ENCODE measurements at regions not wholly inside any gene's neighbourhood (a gene's known extent, or its start where the extent isn't known, plus 50 kb on each side); places are given as distances from the start of the nearest gene placed in this dataset.

- no peaks in the 10 kb centered on the region for H3K27me3 ChIP-seq (replicated peaks; ENCODE audit: control insufficient read depth, insufficient read depth, low read length)
- no peaks in the 10 kb centered on the region for H3K36me3 ChIP-seq (ENCODE audit: control insufficient read depth, insufficient read depth, low read length)
- no peak overlapping the region for H3K4me3 ChIP-seq (replicated peaks; ENCODE audit: low read depth, low read length)
- no peak for DNase-seq (ENCODE audit: extremely low read depth, insufficient read length)
- no peak for TF ChIP-seq CTCF (IDR thresholded peaks at IDR 0.05; ENCODE audit: insufficient read depth, low read length, poor library complexity, severe bottlenecking)
Measured at GRCh38 chr2:175815537-175815936, 186.5 kb downstream of the LNPK start.

DNA sequence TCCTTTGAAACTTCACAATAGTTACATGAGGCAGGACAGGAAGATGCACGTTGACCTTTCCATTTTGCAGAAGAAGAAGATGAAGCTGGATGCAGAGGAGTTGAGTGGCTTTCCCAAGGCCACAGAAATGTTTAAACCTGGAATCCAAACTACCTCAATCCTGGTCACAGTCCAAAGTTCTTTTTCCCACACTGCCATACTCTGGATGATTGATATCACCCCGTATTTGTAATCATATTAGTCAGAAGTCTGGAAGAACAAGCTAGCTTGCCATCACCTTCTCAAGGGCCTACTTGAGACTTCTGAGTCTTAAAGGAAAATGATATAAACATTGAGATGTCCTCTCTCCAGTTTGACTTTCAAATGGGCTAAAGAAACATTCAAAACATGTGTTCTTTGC, 190.1 kb downstream of the LNPK start:
- no peaks in the 10 kb centered on the region for H3K27me3 ChIP-seq (replicated peaks; ENCODE audit: control insufficient read depth, insufficient read depth, low read length)
- TF ChIP-seq CTCF (IDR thresholded peaks at IDR 0.05; ENCODE audit: insufficient read depth, low read length, poor library complexity, severe bottlenecking) = no peak
- no peak overlapping the region for H3K4me3 ChIP-seq (replicated peaks; ENCODE audit: low read depth, low read length)
- no peaks in the 10 kb centered on the region for H3K36me3 ChIP-seq (ENCODE audit: control insufficient read depth, insufficient read depth, low read length)
- no peak for DNase-seq (ENCODE audit: extremely low read depth, insufficient read length)

GRCh38 chr2:175808858-175809257, 193.2 kb downstream of the LNPK start:
- Histone ChIP-seq H3K36me3 (ENCODE audit: control insufficient read depth, insufficient read depth, low read length) (no peaks in the 10 kb centered on the region), H3K27me3 (replicated peaks; ENCODE audit: control insufficient read depth, insufficient read depth, low read length) (no peaks in the 10 kb centered on the region)
- TF ChIP-seq CTCF (IDR thresholded peaks at IDR 0.05; ENCODE audit: insufficient read depth, low read length, poor library complexity, severe bottlenecking) = no peak

DNA sequence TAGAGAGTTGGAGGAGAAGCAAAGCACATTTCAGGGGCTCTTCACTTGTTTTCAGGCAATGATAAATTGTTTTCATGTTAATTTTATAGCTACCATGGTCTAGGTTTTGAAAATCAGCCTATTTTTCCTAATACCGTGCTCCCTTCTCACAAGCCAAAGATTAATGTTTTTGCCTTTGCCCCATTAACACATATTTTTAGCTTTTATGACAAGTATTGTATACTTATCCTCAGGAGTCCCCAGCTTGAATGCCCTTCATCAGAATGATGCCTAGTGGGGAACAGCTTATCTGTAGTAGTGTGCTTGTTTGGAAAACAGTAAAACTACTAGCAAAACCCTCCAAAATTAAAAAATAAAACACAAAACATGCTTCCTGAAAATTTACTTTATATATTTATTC, 194.0 kb downstream of the LNPK start:
- H3K36me3 ChIP-seq (ENCODE audit: control insufficient read depth, insufficient read depth, low read length) = no peaks in the 10 kb centered on the region
- no peak overlapping the region for H3K4me3 ChIP-seq (replicated peaks; ENCODE audit: low read depth, low read length)
- H3K27me3 ChIP-seq (replicated peaks; ENCODE audit: control insufficient read depth, insufficient read depth, low read length) = no peaks in the 10 kb centered on the region
- no peak for DNase-seq (ENCODE audit: extremely low read depth, insufficient read length)
- no peak for TF ChIP-seq CTCF (IDR thresholded peaks at IDR 0.05; ENCODE audit: insufficient read depth, low read length, poor library complexity, severe bottlenecking)

More at GRCh38 chr2:175808858-175809257, 193.2 kb downstream of the LNPK start:
- no peak overlapping the region for H3K4me3 ChIP-seq (replicated peaks; ENCODE audit: low read depth, low read length)
- no peak for DNase-seq (ENCODE audit: extremely low read depth, insufficient read length)

- H3K27me3 ChIP-seq (replicated peaks; ENCODE audit: control insufficient read depth, insufficient read depth, low read length) = no peaks in the 10 kb centered on the region
- DNase-seq (ENCODE audit: extremely low read depth, insufficient read length) = no peak
- no peaks in the 10 kb centered on the region for H3K36me3 ChIP-seq (ENCODE audit: control insufficient read depth, insufficient read depth, low read length)
- no peak overlapping the region for H3K4me3 ChIP-seq (replicated peaks; ENCODE audit: low read depth, low read length)
- TF ChIP-seq CTCF (IDR thresholded peaks at IDR 0.05; ENCODE audit: insufficient read depth, low read length, poor library complexity, severe bottlenecking) = no peak
Measured at GRCh38 chr2:175807031-175807873, 194.8 kb downstream of the LNPK start.

Data from GM06990 (cell line).